A673 (cell line): ENCODE measurements at regions not wholly inside any gene's neighbourhood (a gene's known extent, or its start where the extent isn't known, plus 50 kb on each side); places are given as distances from the start of the nearest gene placed in this dataset.
"Not testable (repeated sequence)": the region's sequence is repeated elsewhere in the genome, so short reads cannot be mapped to it uniquely, and the experiment has no call there.

Experiments used
- EZH2 ChIP-seq: fragments of 200-600 bp; sonication (generic); IDR thresholded peaks from 2 replicates; pipeline ENCODE4 v1.6.1; 2017; ENCODE audit warnings: borderline replicate concordance, low read depth, mild to moderate bottlenecking, mixed read lengths, antibody characterized with exemption, low read length; ENCODE audit not compliant: poor library complexity, severe bottlenecking
- TF ChIP-seq, protein P1 (sequence below): fragments of 300-800, 200-600 bp; sonication (generic); conservative IDR thresholded peaks from 2 replicates; pipeline ENCODE4 v1.5.1; 2017; ENCODE audit warnings: low read depth, mild to moderate bottlenecking, antibody characterized with exemption, low read length, moderate library complexity, mixed read lengths

DNA sequence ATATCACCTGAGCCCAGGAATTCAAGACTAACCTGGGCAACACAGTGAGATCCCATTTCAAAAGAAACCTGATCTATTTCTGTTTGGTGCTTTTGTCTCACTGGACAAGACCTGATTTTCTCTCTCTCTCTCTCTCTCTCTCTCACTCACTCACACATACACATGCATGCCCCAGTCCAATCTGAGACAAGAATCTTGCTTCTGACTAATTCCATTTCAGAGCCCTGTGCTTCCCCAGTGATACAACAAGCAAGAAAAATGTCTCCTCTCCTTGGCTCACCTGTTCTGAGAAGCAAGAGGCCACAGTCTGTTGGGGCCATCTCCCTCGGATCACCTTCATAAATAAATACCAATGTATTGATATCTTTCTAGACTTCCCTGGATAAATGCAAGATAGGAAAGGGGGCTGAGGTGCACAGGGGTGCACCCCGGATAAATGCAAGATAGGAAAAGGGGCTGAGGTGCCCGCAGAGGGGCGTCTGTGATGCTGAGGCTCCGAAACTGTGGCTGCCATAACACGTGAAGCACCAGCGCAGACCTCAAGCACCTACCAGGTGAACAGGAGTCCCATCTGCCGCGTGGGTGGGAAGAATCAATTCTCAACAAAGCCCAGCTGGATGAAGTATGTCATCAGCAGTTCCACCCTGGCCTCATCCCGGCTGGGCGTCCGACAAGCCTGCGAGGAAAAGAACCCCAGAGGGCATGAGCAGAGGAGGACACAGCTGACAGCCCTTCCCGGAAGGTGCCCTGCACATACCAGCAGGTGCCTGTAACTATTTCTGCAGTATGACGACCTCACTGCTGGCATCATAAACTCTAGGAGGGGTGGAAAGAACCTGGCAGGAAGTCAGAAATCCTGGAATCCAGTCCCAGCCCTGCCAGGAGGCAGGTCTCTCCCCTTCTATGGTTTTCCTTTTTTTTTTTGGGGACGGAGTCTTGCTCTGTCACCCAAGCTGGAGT, 280.0 kb downstream of the GOLGA6L6 start:
- TF ChIP-seq, protein P1, sequence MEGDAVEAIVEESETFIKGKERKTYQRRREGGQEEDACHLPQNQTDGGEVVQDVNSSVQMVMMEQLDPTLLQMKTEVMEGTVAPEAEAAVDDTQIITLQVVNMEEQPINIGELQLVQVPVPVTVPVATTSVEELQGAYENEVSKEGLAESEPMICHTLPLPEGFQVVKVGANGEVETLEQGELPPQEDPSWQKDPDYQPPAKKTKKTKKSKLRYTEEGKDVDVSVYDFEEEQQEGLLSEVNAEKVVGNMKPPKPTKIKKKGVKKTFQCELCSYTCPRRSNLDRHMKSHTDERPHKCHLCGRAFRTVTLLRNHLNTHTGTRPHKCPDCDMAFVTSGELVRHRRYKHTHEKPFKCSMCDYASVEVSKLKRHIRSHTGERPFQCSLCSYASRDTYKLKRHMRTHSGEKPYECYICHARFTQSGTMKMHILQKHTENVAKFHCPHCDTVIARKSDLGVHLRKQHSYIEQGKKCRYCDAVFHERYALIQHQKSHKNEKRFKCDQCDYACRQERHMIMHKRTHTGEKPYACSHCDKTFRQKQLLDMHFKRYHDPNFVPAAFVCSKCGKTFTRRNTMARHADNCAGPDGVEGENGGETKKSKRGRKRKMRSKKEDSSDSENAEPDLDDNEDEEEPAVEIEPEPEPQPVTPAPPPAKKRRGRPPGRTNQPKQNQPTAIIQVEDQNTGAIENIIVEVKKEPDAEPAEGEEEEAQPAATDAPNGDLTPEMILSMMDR = not testable (repeated sequence)
- TF ChIP-seq EZH2 = not testable (repeated sequence)
